ENCODE measurements at regions not wholly inside any gene's neighbourhood (a gene's known extent, or its start where the extent isn't known, plus 50 kb on each side); places are given as distances from the start of the nearest gene placed in this dataset.

GRCh38 chr12:24462946-24463345 is 486.0 kb downstream of the BCAT1 start:
- TF ChIP-seq POLR2A (IDR thresholded peaks at IDR 0.05), result no peak
- no peak for TF ChIP-seq CTCF (IDR thresholded peaks at IDR 0.05 in 8 of 11, conservative IDR thresholded peaks at IDR 0.05 in 3 of 11)

Data from spleen (tissue), 7 donors.